Astrocyte (in vitro differentiated cells and primary cell): ENCODE measurements at regions not wholly inside any gene's neighbourhood (a gene's known extent, or its start where the extent isn't known, plus 50 kb on each side); places are given as distances from the start of the nearest gene placed in this dataset.
A peak's percentile ranks its signal among the peaks of the same experiment; 100 is the strongest.

ENCODE experiments used
- DNase-seq: peaks from one replicate; pipeline ENCODE4 v3.0.0-alpha.2; 2010; ENCODE audit warnings: low read depth
- FAIRE-seq: peaks from 2 replicates; lab custom pipeline; 2011; peaks lifted over from hg19 to GRCh38; lab: Jason Lieb, UNC
- H2AFZ ChIP-seq: 2 replicates; pipeline ENCODE4 v1.6.0; 2012; ENCODE audit warnings: low read depth, low read length, inconsistent platforms
- H3K27ac ChIP-seq: 2 replicates; pipeline ENCODE4 v1.5.1; 2011; ENCODE audit warnings: low read depth, low read length, inconsistent platforms
- H3K27me3 ChIP-seq: 2 replicates; pipeline ENCODE4 v1.6.0; 2011; ENCODE audit warnings: low read length, inconsistent platforms; ENCODE audit not compliant: insufficient read depth
- H3K36me3 ChIP-seq: 2 replicates; pipeline ENCODE4 v1.5.1; 2011; ENCODE audit warnings: low read length, inconsistent platforms; ENCODE audit not compliant: insufficient read depth
- H3K4me1 ChIP-seq: 2 replicates; pipeline ENCODE4 v1.5.1; 2011; ENCODE audit warnings: low read length, inconsistent platforms; ENCODE audit not compliant: insufficient read depth
- H3K4me2 ChIP-seq: 2 replicates; pipeline ENCODE4 v1.6.0; 2012; ENCODE audit warnings: low read length, inconsistent platforms
- H3K4me3 ChIP-seq: 2 replicates; pipeline ENCODE4 v1.5.1; 2011; ENCODE audit warnings: low read depth, mild to moderate bottlenecking, low read length, inconsistent platforms; ENCODE audit not compliant: insufficient read depth
- H3K79me2 ChIP-seq: 2 replicates; pipeline ENCODE4 v1.6.0; 2012; ENCODE audit warnings: mild to moderate bottlenecking, low read length, inconsistent platforms; ENCODE audit not compliant: insufficient read depth
- H3K9ac ChIP-seq: 2 replicates; pipeline ENCODE4 v1.6.0; 2012; ENCODE audit warnings: mild to moderate bottlenecking, low read length, inconsistent platforms
- H3K9me3 ChIP-seq: 2 replicates; pipeline ENCODE4 v1.5.1; 2012; ENCODE audit warnings: low read depth, mild to moderate bottlenecking, low read length, inconsistent platforms; ENCODE audit not compliant: insufficient read depth
- H4K20me1 ChIP-seq: 2 replicates; pipeline ENCODE4 v1.6.0; 2012; ENCODE audit warnings: low read length, inconsistent platforms; ENCODE audit not compliant: insufficient read depth
- H3K27ac Mint-ChIP-seq: one replicate; pipeline ENCODE4 v1.8.0; 2021; ENCODE audit warnings: mild to moderate bottlenecking, mixed read lengths; ENCODE audit not compliant: unreplicated experiment
- H3K27me3 Mint-ChIP-seq: one replicate; pipeline ENCODE4 v1.8.0; 2021; ENCODE audit warnings: low read depth, mixed read lengths; ENCODE audit not compliant: unreplicated experiment
- H3K36me3 Mint-ChIP-seq: one replicate; pipeline ENCODE4 v1.8.0; 2021; ENCODE audit warnings: low read depth, mixed read lengths; ENCODE audit not compliant: unreplicated experiment
- H3K4me1 Mint-ChIP-seq: one replicate; pipeline ENCODE4 v1.8.0; 2021; ENCODE audit warnings: low read depth, mixed read lengths; ENCODE audit not compliant: unreplicated experiment
- H3K4me3 Mint-ChIP-seq: one replicate; pipeline ENCODE4 v1.8.0; 2021; ENCODE audit warnings: mild to moderate bottlenecking, moderate library complexity, mixed read lengths; ENCODE audit not compliant: unreplicated experiment
- H3K9me3 Mint-ChIP-seq: one replicate; pipeline ENCODE4 v1.8.0; 2021; ENCODE audit warnings: mild to moderate bottlenecking, mixed read lengths; ENCODE audit not compliant: unreplicated experiment
- EZH2 ChIP-seq: IDR thresholded peaks from 2 replicates; pipeline ENCODE4 v1.6.1; 2012; ENCODE audit warnings: mild to moderate bottlenecking, low read length, inconsistent platforms; ENCODE audit not compliant: insufficient read depth
- TF ChIP-seq, protein P1 (sequence below): IDR thresholded peaks from 2 replicates; pipeline ENCODE4 v1.5.1; 2011; ENCODE audit warnings: low read depth, mild to moderate bottlenecking, inconsistent platforms, low read length, moderate library complexity; ENCODE audit not compliant: insufficient read depth

GRCh38 chr12:58541300-58541690, 379.0 kb downstream of the LRIG3 start:
- H2AFZ ChIP-seq = no peak overlapping the region
- no peaks in the 10 kb centered on the region for H4K20me1 ChIP-seq
- no peaks in the 10 kb centered on the region for H3K79me2 ChIP-seq
- no peaks in the 10 kb centered on the region for H3K9me3 ChIP-seq
- DNase-seq (peak; percentile 64), FAIRE-seq (peak; percentile 88)
- no peaks in the 10 kb centered on the region for H3K27me3 Mint-ChIP-seq
- no peaks in the 10 kb centered on the region for H3K36me3 ChIP-seq
- H3K4me2 ChIP-seq = peak overlapping the region; percentile 3
- H3K9me3 Mint-ChIP-seq = no peaks in the 10 kb centered on the region
- H3K4me1 Mint-ChIP-seq = peaks cover 47% of the 10 kb centered on the region
- no peaks in the 10 kb centered on the region for H3K27me3 ChIP-seq
- peak overlapping the region; percentile 40 for H3K27ac ChIP-seq
- no peak overlapping the region for H3K9ac ChIP-seq
- H3K4me1 ChIP-seq = peaks cover 21% of the 10 kb centered on the region
- H3K36me3 Mint-ChIP-seq = no peaks in the 10 kb centered on the region
- peak overlapping the region; percentile 94 for H3K27ac Mint-ChIP-seq
- no peak for TF ChIP-seq EZH2
- TF ChIP-seq, protein P1, sequence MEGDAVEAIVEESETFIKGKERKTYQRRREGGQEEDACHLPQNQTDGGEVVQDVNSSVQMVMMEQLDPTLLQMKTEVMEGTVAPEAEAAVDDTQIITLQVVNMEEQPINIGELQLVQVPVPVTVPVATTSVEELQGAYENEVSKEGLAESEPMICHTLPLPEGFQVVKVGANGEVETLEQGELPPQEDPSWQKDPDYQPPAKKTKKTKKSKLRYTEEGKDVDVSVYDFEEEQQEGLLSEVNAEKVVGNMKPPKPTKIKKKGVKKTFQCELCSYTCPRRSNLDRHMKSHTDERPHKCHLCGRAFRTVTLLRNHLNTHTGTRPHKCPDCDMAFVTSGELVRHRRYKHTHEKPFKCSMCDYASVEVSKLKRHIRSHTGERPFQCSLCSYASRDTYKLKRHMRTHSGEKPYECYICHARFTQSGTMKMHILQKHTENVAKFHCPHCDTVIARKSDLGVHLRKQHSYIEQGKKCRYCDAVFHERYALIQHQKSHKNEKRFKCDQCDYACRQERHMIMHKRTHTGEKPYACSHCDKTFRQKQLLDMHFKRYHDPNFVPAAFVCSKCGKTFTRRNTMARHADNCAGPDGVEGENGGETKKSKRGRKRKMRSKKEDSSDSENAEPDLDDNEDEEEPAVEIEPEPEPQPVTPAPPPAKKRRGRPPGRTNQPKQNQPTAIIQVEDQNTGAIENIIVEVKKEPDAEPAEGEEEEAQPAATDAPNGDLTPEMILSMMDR = no peak
- no peak overlapping the region for H3K4me3 Mint-ChIP-seq
- H3K4me3 ChIP-seq = no peak overlapping the region

DNA sequence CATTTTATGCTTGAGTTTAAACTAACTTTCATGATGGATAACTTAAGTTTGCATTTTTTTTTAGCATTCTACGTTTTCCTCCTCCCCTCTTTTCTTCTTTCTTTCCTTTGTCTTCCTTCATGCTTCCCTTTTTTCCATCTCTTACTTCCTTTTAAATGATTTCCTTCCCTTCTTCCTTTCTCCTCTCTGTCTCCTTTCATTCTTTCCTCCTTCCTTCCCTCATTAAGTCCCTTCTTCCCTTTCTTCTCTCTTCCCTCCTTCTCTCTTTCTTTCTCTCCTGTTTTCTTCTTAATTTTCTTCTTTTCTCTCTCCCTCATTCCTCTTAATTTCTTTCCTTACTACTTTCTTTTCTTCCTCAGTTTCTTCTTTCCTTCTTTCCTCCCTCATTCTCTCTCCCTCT, 376.0 kb downstream of the LRIG3 start:
- Mint-ChIP-seq H3K27me3 (no peaks in the 10 kb centered on the region), H3K4me3 (no peak overlapping the region), H3K36me3 (no peaks in the 10 kb centered on the region), H3K4me1 (peaks cover 29% of the 10 kb centered on the region), H3K27ac (no peak overlapping the region), H3K9me3 (no peaks in the 10 kb centered on the region)
- DNase-seq = no peak
- no peaks in the 10 kb centered on the region for H3K36me3 ChIP-seq
- no peak overlapping the region for H3K4me3 ChIP-seq
- no peaks in the 10 kb centered on the region for H3K79me2 ChIP-seq
- H3K4me2 ChIP-seq = no peak overlapping the region
- H3K9me3 ChIP-seq = no peaks in the 10 kb centered on the region
- peaks cover 12% of the 10 kb centered on the region for H3K4me1 ChIP-seq
- no peak for FAIRE-seq
- TF ChIP-seq EZH2 = no peak
- TF ChIP-seq, protein P1 = no peak
- H3K27ac ChIP-seq = no peak overlapping the region
- no peak overlapping the region for H3K9ac ChIP-seq
- H2AFZ ChIP-seq = no peak overlapping the region
- H4K20me1 ChIP-seq = no peaks in the 10 kb centered on the region
- no peaks in the 10 kb centered on the region for H3K27me3 ChIP-seq

- no peaks in the 10 kb centered on the region for H3K27me3 ChIP-seq
- no peaks in the 10 kb centered on the region for H3K36me3 Mint-ChIP-seq
- FAIRE-seq = no peak
Measured at GRCh38 chr12:58547217-58547616, 373.1 kb downstream of the LRIG3 start.

More at GRCh38 chr12:58547217-58547616, 373.1 kb downstream of the LRIG3 start:
- TF ChIP-seq, protein P1 = no peak
- TF ChIP-seq EZH2 = no peak
- Histone ChIP-seq H3K9me3 (no peaks in the 10 kb centered on the region), H3K9ac (no peak overlapping the region), H2AFZ (no peak overlapping the region), H3K79me2 (no peaks in the 10 kb centered on the region), H3K36me3 (no peaks in the 10 kb centered on the region), H3K4me2 (no peak overlapping the region), H4K20me1 (no peaks in the 10 kb centered on the region), H3K27ac (no peak overlapping the region), H3K4me3 (no peak overlapping the region), H3K4me1 (no peaks in the 10 kb centered on the region)
- no peaks in the 10 kb centered on the region for H3K9me3 Mint-ChIP-seq
- H3K27ac Mint-ChIP-seq = no peak overlapping the region
- peaks cover 4% of the 10 kb centered on the region for H3K4me1 Mint-ChIP-seq
- H3K27me3 Mint-ChIP-seq = no peaks in the 10 kb centered on the region
- no peak for DNase-seq
- no peak overlapping the region for H3K4me3 Mint-ChIP-seq
